ENCODE measurements at regions not wholly inside any gene's neighbourhood (a gene's known extent, or its start where the extent isn't known, plus 50 kb on each side); places are given as distances from the start of the nearest gene placed in this dataset.
"Not testable (repeated sequence)": the region's sequence is repeated elsewhere in the genome, so short reads cannot be mapped to it uniquely, and the experiment has no call there.

GRCh38 chr5:16987776-16988175 is 51.7 kb upstream of the MYO10 start:
- no peak for TF ChIP-seq CTCF (IDR thresholded peaks at IDR 0.05; ENCODE audit: low read depth, low read length)

GRCh38 chr5:16990817-16991520 is 54.9 kb upstream of the MYO10 start:
- DNase-seq (ENCODE audit: low read depth in 2 of 2); H3K4me3 ChIP-seq (replicated peaks in 1 of 2; ENCODE audit: low read depth in 2 of 2, low read length in 2 of 2): not testable (repeated sequence)

More at GRCh38 chr5:16987776-16988175, 51.7 kb upstream of the MYO10 start:
- H3K4me3 ChIP-seq (replicated peaks in 1 of 2; ENCODE audit: low read depth in 2 of 2, low read length in 2 of 2), result no peak overlapping the region
- DNase-seq (ENCODE audit: low read depth in 2 of 2), result peak in 1 of 2 donors; percentile 36

DNA sequence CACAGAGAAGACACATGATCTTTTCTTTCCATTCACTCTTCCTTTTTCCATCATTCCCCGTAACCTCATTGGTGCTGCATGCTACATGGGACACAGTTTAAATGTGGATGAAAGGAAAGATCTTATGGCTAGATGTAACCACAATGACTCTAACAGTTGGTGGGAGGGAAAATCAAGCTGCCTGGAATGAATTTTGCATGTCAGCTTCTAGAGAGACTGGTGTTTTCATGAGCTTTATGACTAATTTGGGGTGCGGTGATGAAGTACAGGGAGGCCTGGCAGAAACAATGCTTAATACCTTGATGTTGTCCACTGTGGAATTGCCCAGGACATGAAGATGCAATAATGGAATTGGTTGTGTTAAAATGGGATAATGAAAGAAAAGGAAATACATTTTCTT is 55.9 kb upstream of the MYO10 start:
- no peak for TF ChIP-seq CTCF (IDR thresholded peaks at IDR 0.05; ENCODE audit: low read depth, low read length)
- no peak overlapping the region for H3K4me3 ChIP-seq (replicated peaks in 1 of 2; ENCODE audit: low read depth in 2 of 2, low read length in 2 of 2)
- DNase-seq (ENCODE audit: low read depth in 2 of 2), result peak in 1 of 2 donors; percentile 68

GRCh38 chr5:16992444-16992843 is 56.4 kb upstream of the MYO10 start:
- H3K4me3 ChIP-seq (replicated peaks in 1 of 2; ENCODE audit: low read depth in 2 of 2, low read length in 2 of 2), result no peak overlapping the region
- TF ChIP-seq CTCF (IDR thresholded peaks at IDR 0.05; ENCODE audit: low read depth, low read length), result no peak
- DNase-seq (ENCODE audit: low read depth in 2 of 2), result peak in 1 of 2 donors; percentile 48

DNA sequence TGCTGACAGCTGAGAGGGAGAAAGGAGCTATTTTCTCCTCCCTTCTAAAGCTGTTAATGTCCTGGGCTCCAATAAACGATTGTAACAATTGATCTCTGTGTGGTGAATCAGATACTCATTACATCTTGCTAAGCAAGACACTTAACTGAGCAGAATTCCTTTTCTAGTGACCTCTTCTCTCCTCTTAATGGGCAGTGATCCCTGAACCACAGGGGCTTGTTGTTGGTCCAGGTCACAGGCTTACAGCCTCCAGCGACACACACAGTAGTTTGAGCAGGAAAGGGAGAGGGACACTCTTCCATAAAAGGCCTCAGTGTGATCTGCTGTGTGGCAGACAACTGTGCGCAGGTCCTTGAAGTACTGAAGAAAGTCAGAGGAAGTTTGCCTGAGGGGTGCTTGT is 58.5 kb upstream of the MYO10 start:
- TF ChIP-seq CTCF (IDR thresholded peaks at IDR 0.05; ENCODE audit: low read depth, low read length), result no peak
- H3K4me3 ChIP-seq (replicated peaks in 1 of 2; ENCODE audit: low read depth in 2 of 2, low read length in 2 of 2), result no peak overlapping the region
- DNase-seq (ENCODE audit: low read depth in 2 of 2), result no peak

- peak in 1 of 2 donors; percentile 55 for DNase-seq (ENCODE audit: low read depth in 2 of 2)
- no peak overlapping the region for H3K4me3 ChIP-seq (replicated peaks in 1 of 2; ENCODE audit: low read depth in 2 of 2, low read length in 2 of 2)
- TF ChIP-seq CTCF (IDR thresholded peaks at IDR 0.05; ENCODE audit: low read depth, low read length), result no peak
Observed at GRCh38 chr5:16995372-16995771, 59.3 kb upstream of the MYO10 start.

DNA sequence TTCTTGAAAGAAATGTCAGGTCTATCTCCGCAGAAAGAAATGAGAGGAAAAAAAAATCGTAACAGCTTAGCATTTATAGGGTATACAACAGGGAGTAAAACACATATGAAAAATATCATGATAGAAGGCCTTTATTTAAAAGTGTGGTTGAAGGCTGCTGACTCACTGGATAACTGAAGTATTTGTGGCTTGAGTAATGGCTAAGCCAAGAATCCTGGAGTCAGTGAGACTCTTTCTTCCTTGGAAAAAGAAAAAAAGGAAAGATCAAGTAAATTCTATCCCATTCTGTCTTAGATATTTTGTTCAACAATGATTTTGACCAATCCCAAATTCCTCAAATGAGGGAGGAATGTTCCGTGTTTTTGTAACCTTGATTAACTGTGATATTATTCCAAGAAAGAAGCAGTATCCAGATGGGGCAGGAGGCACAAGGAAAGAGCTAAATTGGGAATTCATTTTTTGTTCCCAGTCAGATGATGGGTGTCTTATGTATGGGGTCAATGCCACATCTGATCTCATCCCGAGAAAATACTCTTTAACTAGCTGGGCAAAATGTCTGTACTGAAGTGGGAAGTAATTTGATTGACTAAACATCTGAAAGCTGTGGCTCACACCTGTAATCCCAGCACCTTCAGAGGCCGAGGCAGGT is 64.3 kb upstream of the MYO10 start:
- DNase-seq (ENCODE audit: low read depth in 2 of 2), result peak; percentile 92
- no peak overlapping the region for H3K4me3 ChIP-seq (replicated peaks in 1 of 2; ENCODE audit: low read depth in 2 of 2, low read length in 2 of 2)
- no peak for TF ChIP-seq CTCF (IDR thresholded peaks at IDR 0.05; ENCODE audit: low read depth, low read length)
